ENCODE measurements at regions not wholly inside any gene's neighbourhood (a gene's known extent, or its start where the extent isn't known, plus 50 kb on each side); places are given as distances from the start of the nearest gene placed in this dataset.

DNA sequence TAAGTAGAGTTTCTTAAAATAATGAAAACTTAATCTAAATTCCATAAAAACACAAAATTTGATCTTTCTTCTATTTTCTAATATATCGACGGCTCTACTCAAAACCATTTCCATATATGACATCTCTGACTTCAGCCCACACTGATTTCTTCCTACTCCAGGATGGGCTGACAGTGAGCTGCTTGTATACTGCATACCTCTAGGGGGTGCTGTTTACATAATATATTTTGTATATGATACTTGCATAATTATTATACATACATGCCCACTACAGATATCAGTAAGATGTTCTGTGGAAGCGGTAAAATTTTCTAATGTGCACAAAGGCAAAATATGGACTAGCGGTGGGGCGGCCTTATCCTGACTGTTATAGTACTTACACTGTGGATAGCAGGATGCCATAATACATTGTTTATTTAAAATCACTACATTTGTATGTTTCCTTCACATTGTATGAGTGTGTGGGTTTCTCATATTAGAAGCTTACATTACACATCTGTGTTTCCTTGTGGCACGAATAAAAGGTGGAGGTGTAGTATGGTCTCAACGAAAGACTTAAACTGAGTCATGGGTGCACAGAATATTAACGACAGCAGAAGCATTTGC lies 66.1 kb upstream of the NXPH2 start:
- 63 to 64% methylated on average over 8 of the region's 8 CpGs for WGBS, 2 donors (ENCODE audit: low coverage in 1 of 2)
- no peaks in the 10 kb centered on the region for H3K9me3 ChIP-seq
- in situ Hi-C loops (cut with MboI; ENCODE audit: low pct_ligation_motif_present in 1 of 4, low pct_unique_long_range_greater_than_20kb in 1 of 4, low sequenced_read_pairs in 3 of 4) = loop anchor here in 1 of 4 donors (25.0 kb wide), 1 partner anchor 934 kb away; no protein-coding TSS in a partner anchor
- TF ChIP-seq POLR2A (IDR thresholded peaks at IDR 0.05) (no peak), EP300 (IDR thresholded peaks at IDR 0.05; ENCODE audit: low read depth) (no peak), POLR2AphosphoS5 (IDR thresholded peaks at IDR 0.05) (no peak)
- TF ChIP-seq, protein P1, sequence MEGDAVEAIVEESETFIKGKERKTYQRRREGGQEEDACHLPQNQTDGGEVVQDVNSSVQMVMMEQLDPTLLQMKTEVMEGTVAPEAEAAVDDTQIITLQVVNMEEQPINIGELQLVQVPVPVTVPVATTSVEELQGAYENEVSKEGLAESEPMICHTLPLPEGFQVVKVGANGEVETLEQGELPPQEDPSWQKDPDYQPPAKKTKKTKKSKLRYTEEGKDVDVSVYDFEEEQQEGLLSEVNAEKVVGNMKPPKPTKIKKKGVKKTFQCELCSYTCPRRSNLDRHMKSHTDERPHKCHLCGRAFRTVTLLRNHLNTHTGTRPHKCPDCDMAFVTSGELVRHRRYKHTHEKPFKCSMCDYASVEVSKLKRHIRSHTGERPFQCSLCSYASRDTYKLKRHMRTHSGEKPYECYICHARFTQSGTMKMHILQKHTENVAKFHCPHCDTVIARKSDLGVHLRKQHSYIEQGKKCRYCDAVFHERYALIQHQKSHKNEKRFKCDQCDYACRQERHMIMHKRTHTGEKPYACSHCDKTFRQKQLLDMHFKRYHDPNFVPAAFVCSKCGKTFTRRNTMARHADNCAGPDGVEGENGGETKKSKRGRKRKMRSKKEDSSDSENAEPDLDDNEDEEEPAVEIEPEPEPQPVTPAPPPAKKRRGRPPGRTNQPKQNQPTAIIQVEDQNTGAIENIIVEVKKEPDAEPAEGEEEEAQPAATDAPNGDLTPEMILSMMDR (IDR thresholded peaks at IDR 0.05) = peak; percentile 42 to 55 (median 47)
- intact Hi-C loops (cut with DNase I; ENCODE audit: low total_unique reads) = no loop called here
- DNase-seq = no peak
- no peaks in the 10 kb centered on the region for H3K36me3 ChIP-seq
- H3K27ac ChIP-seq = no peak overlapping the region
- no peaks in the 10 kb centered on the region for H3K4me1 ChIP-seq
- H3K27me3 ChIP-seq = no peaks in the 10 kb centered on the region
- no peak overlapping the region for H3K4me3 ChIP-seq

DNA sequence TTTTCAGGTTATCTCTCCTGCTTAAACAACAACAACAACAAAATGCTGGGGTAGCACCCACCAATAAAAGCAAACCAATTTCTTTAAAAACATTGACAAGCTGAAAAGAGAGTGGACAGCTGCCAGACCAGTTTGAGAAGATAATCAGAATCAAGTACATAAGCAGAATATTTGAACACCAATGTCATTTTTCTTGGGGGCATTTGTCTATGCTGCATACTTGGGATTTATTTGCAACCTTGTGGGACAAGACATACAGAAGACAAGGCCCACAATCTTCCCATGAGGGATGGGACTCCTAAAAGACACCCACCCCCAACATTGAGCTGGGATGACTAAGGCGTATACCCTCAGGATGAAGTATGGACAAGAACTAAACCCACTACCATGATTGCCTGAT lies 62.2 kb upstream of the NXPH2 start:
- TF ChIP-seq, protein P1 (IDR thresholded peaks at IDR 0.05) = no peak
- TF ChIP-seq POLR2A (IDR thresholded peaks at IDR 0.05) = no peak
- TF ChIP-seq POLR2AphosphoS5 (IDR thresholded peaks at IDR 0.05) = no peak
- TF ChIP-seq EP300 (IDR thresholded peaks at IDR 0.05; ENCODE audit: low read depth) = no peak
- DNase-seq = no peak
- Histone ChIP-seq H3K4me3 (no peak overlapping the region), H3K9me3 (no peaks in the 10 kb centered on the region), H3K27ac (no peak overlapping the region), H3K36me3 (no peaks in the 10 kb centered on the region), H3K27me3 (no peaks in the 10 kb centered on the region), H3K4me1 (no peaks in the 10 kb centered on the region)
- in situ Hi-C loops (cut with MboI; ENCODE audit: low pct_ligation_motif_present in 1 of 4, low pct_unique_long_range_greater_than_20kb in 1 of 4, low sequenced_read_pairs in 3 of 4) (loop anchor here in 1 of 4 donors (25.0 kb wide), 1 partner anchor 930 kb away; no protein-coding TSS in a partner anchor), intact Hi-C loops (cut with DNase I; ENCODE audit: low total_unique reads) (no loop called here)
- 88% methylated on average over 1 of the region's 1 CpG; no CpG with 5 or more reads in 1 of the 2 donors for WGBS, 2 donors (ENCODE audit: low coverage in 1 of 2)

DNA sequence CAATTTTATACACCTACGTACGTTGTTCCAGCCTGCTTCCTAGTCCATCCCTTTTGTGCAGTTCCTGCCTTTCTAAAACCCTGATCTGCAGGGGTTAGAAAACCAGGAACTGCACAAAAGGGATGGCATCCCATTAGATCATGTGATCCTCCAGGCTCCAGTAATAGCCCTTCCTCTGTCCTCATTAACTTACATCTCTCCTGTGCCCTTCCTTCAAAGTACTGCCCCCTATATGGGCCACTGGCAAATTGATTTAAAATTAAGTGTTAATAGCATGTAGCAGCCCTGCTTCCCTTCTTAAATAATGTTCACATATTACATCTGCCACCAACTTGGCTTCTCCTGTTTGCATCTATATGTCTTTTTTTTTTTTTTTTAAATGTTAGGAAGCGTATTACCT lies 61.3 kb upstream of the NXPH2 start:
- H3K4me1 ChIP-seq = no peaks in the 10 kb centered on the region
- no peak overlapping the region for H3K27ac ChIP-seq
- TF ChIP-seq EP300 (IDR thresholded peaks at IDR 0.05; ENCODE audit: low read depth) (no peak), POLR2A (IDR thresholded peaks at IDR 0.05) (no peak), POLR2AphosphoS5 (IDR thresholded peaks at IDR 0.05) (no peak)
- TF ChIP-seq, protein P1 (IDR thresholded peaks at IDR 0.05) = no peak
- no peaks in the 10 kb centered on the region for H3K9me3 ChIP-seq
- H3K27me3 ChIP-seq = no peaks in the 10 kb centered on the region
- intact Hi-C loops (cut with DNase I; ENCODE audit: low total_unique reads) (no loop called here), in situ Hi-C loops (cut with MboI; ENCODE audit: low pct_ligation_motif_present in 1 of 4, low pct_unique_long_range_greater_than_20kb in 1 of 4, low sequenced_read_pairs in 3 of 4) (loop anchor here in 1 of 4 donors (25.0 kb wide), 1 partner anchor 929 kb away; no protein-coding TSS in a partner anchor)
- 87 to 100% methylated on average over 1 to 3 of the region's 3 CpGs for WGBS, 2 donors (ENCODE audit: low coverage in 1 of 2)
- no peak overlapping the region for H3K4me3 ChIP-seq
- no peaks in the 10 kb centered on the region for H3K36me3 ChIP-seq
- DNase-seq = no peak

DNA sequence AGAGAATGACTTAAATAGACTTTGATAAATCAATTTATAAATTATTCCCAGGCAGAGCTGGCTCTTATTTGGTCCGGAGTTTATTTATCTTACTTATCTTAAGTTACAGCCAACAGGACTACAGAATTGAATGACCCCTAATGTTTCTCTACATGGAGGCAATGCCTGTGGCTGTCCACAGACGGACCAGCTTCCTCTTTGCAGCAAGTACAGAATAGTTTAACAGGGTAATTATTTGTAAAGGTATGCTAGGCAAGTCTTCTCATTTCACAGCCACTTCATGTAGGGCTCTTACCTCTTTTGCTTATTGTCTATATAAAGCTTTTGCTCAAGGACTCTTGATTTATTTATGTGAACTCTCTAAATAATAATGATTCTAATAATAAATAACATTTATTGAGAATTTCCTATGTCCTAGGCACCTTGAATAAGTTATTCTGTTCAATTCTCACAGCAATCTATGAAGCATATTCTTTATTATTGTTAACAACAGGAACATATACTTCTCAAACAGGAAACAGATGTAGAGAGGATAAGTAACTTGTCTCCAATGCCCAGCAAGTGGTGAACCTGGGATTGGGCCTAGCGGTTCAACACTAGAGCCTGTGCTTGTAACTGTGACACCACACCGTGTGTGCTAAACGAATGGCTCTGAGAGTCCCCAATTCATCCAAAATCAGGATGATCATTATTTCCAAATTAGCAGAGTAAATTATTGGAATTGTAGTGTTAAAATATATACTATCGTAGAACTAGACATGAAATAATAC lies 58.8 kb upstream of the NXPH2 start:
- intact Hi-C loops (cut with DNase I; ENCODE audit: low total_unique reads) = loop anchor here (5.0 kb wide), 1 partner anchor 1987 kb away; no protein-coding TSS in a partner anchor
- TF ChIP-seq POLR2A (IDR thresholded peaks at IDR 0.05) = no peak
- TF ChIP-seq, protein P1 (IDR thresholded peaks at IDR 0.05) = no peak
- no peak for TF ChIP-seq EP300 (IDR thresholded peaks at IDR 0.05; ENCODE audit: low read depth)
- no peak for TF ChIP-seq POLR2AphosphoS5 (IDR thresholded peaks at IDR 0.05)
- H3K4me1 ChIP-seq = no peaks in the 10 kb centered on the region
- DNase-seq = no peak
- in situ Hi-C loops (cut with MboI; ENCODE audit: low pct_ligation_motif_present in 1 of 4, low pct_unique_long_range_greater_than_20kb in 1 of 4, low sequenced_read_pairs in 3 of 4) = loop anchor here in 1 of 4 donors (25.0 kb wide), 1 partner anchor 927 kb away; no protein-coding TSS in a partner anchor
- no peak overlapping the region for H3K4me3 ChIP-seq
- H3K36me3 ChIP-seq = no peaks in the 10 kb centered on the region
- H3K27me3 ChIP-seq = no peaks in the 10 kb centered on the region
- WGBS, 2 donors (ENCODE audit: low coverage in 1 of 2) = 45 to 60% methylated on average over 6 of the region's 6 CpGs
- no peak overlapping the region for H3K27ac ChIP-seq
- H3K9me3 ChIP-seq = no peaks in the 10 kb centered on the region
